Colonic mucosa (tissue), 4 donors: ENCODE measurements at regions not wholly inside any gene's neighbourhood (a gene's known extent, or its start where the extent isn't known, plus 50 kb on each side); places are given as distances from the start of the nearest gene placed in this dataset.
"Not testable (repeated sequence)": the region's sequence is repeated elsewhere in the genome, so short reads cannot be mapped to it uniquely, and the experiment has no call there.

Experiments used
- DNase-seq: peaks from one replicate; pipeline ENCODE4 v3.0.0-alpha.2; 2020
- H3K27ac ChIP-seq: fragments of 200-600 bp; one replicate; pipeline ENCODE4 v1.8.0; 2021
- H3K27me3 ChIP-seq: fragments of 200-600 bp; one replicate; pipeline ENCODE4 v1.8.0; 2021
- H3K36me3 ChIP-seq: fragments of 200-600 bp; one replicate; pipeline ENCODE4 v1.8.0; 2021
- H3K4me1 ChIP-seq: fragments of 200-600 bp; one replicate; pipeline ENCODE4 v1.8.0; 2021; ENCODE audit warnings: mild to moderate bottlenecking
- H3K4me3 ChIP-seq: fragments of 200-600 bp; one replicate; pipeline ENCODE4 v1.8.0; 2021
- H3K9ac ChIP-seq, 2 donors: one replicate each; pipeline ENCODE4 v1.7.0; 2013; ENCODE audit warnings: control low read depth in 2 of 2, low read depth in 2 of 2, low read length in 2 of 2
- H3K9me3 ChIP-seq: fragments of 200-600 bp; one replicate; pipeline ENCODE4 v1.8.0; 2021
- intact Hi-C: fragments of 100-400 bp; cut with DNase I; formaldehyde crosslinking; loops from one replicate; pipeline ENCODE4 v1.14.1; 2022
- TF ChIP-seq, protein P1 (sequence below): fragments of 200-600 bp; IDR thresholded peaks from one replicate; pipeline ENCODE4 v1.8.0; 2022; ENCODE audit warnings: antibody characterized with exemption, mild to moderate bottlenecking
- donor health status: healthy.
- donor health status: DM: no; HTN: no; CAD: no.
- donor health status: DM: no; HTN: no; CAD: no.

DNA sequence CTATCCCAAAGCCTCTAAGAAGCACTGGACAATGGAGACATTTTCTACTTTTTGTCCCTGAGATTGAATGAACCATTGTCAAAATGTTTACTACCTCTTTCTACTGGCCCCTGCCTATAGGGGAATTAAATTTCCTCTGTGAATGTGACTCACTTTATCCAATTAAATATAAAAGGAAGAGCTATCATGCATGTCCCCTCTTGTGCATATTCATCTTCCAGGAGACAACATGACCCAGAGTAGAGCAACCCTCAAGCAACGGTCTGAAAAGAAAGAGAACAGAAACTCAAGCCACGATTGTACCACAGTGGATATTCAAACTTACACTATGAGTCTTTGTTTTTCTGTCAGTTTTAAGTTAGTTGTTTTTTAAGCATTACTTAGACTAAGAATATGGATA is 938.4 kb upstream of the ATXN7L3B start:
- Histone ChIP-seq H3K9me3 (no peaks in the 10 kb centered on the region), H3K4me1 (no peaks in the 10 kb centered on the region), H3K27me3 (no peaks in the 10 kb centered on the region), H3K4me3 (no peak overlapping the region), H3K27ac (no peak overlapping the region), H3K36me3 (no peaks in the 10 kb centered on the region), H3K9ac (no peak overlapping the region)
- no peak for DNase-seq
- intact Hi-C loops: no loop called here
- TF ChIP-seq, protein P1, sequence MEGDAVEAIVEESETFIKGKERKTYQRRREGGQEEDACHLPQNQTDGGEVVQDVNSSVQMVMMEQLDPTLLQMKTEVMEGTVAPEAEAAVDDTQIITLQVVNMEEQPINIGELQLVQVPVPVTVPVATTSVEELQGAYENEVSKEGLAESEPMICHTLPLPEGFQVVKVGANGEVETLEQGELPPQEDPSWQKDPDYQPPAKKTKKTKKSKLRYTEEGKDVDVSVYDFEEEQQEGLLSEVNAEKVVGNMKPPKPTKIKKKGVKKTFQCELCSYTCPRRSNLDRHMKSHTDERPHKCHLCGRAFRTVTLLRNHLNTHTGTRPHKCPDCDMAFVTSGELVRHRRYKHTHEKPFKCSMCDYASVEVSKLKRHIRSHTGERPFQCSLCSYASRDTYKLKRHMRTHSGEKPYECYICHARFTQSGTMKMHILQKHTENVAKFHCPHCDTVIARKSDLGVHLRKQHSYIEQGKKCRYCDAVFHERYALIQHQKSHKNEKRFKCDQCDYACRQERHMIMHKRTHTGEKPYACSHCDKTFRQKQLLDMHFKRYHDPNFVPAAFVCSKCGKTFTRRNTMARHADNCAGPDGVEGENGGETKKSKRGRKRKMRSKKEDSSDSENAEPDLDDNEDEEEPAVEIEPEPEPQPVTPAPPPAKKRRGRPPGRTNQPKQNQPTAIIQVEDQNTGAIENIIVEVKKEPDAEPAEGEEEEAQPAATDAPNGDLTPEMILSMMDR: no peak

DNA sequence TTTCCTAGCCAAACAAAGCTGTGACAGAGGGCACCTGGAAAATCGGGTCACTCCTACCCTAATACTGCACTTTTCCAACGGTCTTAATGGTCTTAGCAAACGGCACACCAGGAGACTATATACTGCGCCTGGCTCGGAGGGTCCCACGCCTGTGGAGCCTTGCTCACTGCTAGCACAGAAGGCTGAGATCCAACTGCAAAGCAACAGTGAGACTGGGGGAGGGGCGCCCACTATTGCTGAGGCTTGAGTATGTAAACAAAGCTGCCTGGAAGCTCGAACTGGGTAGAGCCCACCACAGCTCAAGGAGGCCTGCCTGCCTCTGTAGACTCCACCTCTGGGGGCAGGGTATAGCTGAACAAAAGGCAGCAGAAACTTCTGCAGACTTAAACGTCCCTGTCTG is 931.7 kb upstream of the ATXN7L3B start:
- intact Hi-C loops: not testable (repeated sequence)

DNA sequence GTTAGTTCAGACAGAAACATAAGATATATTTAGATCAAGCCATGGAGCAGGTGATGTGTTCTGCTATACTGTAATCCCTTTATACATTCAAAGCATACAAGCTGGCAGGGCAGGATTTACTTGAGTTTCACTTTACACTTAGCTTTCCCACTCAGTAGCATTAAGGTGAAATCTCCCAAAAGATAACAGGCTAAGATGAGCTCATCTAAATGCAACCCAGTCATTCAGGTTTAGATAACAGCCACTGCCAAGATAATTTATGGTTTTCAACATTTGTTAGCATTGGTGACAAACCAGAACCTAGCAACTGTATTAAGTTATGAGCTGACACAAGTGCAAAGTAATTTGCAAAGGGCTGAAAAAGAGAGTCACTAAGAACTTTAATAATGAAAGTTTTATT is 925.1 kb upstream of the ATXN7L3B start:
- Histone ChIP-seq H3K4me3 (no peak overlapping the region), H3K27me3 (no peaks in the 10 kb centered on the region), H3K9me3 (no peaks in the 10 kb centered on the region), H3K36me3 (no peaks in the 10 kb centered on the region), H3K4me1 (no peaks in the 10 kb centered on the region), H3K27ac (no peak overlapping the region), H3K9ac (no peak overlapping the region)
- TF ChIP-seq, protein P1: no peak
- no peak for DNase-seq
- intact Hi-C loops: no loop called here

More for the DNA sequence above, 931.7 kb upstream of the ATXN7L3B start:
- H3K9me3 ChIP-seq, H3K4me1 ChIP-seq, H3K4me3 ChIP-seq, H3K36me3 ChIP-seq, H3K27ac ChIP-seq, H3K27me3 ChIP-seq, H3K9ac ChIP-seq, DNase-seq: not testable (repeated sequence)

GRCh38 chr12:73623421-73623820 is 914.2 kb upstream of the ATXN7L3B start:
- TF ChIP-seq, protein P1: no peak
- H3K27ac ChIP-seq: no peak overlapping the region
- DNase-seq: no peak
- H3K4me1 ChIP-seq: no peaks in the 10 kb centered on the region
- no peak overlapping the region for H3K4me3 ChIP-seq
- H3K9ac ChIP-seq: no peak overlapping the region
- no peaks in the 10 kb centered on the region for H3K36me3 ChIP-seq
- no peaks in the 10 kb centered on the region for H3K27me3 ChIP-seq
- intact Hi-C loops: no loop called here
- no peaks in the 10 kb centered on the region for H3K9me3 ChIP-seq

GRCh38 chr12:73625226-73625625 is 912.4 kb upstream of the ATXN7L3B start:
- Histone ChIP-seq H3K36me3 (no peaks in the 10 kb centered on the region), H3K9ac (no peak overlapping the region)
- TF ChIP-seq, protein P1: no peak

DNA sequence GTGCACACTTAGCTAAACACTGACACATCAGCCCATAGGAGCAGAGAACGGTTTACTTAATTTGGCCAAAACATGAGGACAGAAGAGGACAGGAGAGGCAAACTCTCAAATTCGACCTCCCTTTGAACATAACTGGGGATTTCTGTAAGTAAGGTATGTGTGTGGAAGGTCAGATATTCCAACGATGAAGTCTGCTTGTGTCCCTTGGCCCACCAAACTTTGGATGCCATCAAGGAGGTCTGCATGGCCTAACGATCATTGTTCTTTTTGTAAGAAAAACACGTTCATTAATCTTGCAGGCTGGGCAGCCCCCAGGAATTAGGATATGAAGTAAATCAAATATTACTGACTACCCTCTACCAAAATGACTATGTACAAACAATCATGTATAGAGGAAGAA is 908.5 kb upstream of the ATXN7L3B start:
- TF ChIP-seq, protein P1: no peak
- no peak for DNase-seq
- H3K27me3 ChIP-seq: no peaks in the 10 kb centered on the region
- no peak overlapping the region for H3K27ac ChIP-seq
- H3K4me1 ChIP-seq: no peaks in the 10 kb centered on the region
- no peak overlapping the region for H3K9ac ChIP-seq
- H3K36me3 ChIP-seq: no peaks in the 10 kb centered on the region
- no peak overlapping the region for H3K4me3 ChIP-seq
- intact Hi-C loops: no loop called here
- H3K9me3 ChIP-seq: no peaks in the 10 kb centered on the region

More at GRCh38 chr12:73625226-73625625, 912.4 kb upstream of the ATXN7L3B start:
- Histone ChIP-seq H3K27ac (no peak overlapping the region), H3K4me3 (no peak overlapping the region), H3K27me3 (no peaks in the 10 kb centered on the region), H3K9me3 (no peaks in the 10 kb centered on the region), H3K4me1 (no peaks in the 10 kb centered on the region)
- intact Hi-C loops: no loop called here
- DNase-seq: no peak
